Glomerular endothelial cell (primary cell): ENCODE measurements at regions not wholly inside any gene's neighbourhood (a gene's known extent, or its start where the extent isn't known, plus 50 kb on each side); places are given as distances from the start of the nearest gene placed in this dataset.

Source experiments
- DNase-seq: peaks from one replicate; pipeline ENCODE4 v3.0.0-alpha.2; 2011; ENCODE audit warnings: low read depth, low spot score; ENCODE audit errors: extremely low read depth

DNA sequence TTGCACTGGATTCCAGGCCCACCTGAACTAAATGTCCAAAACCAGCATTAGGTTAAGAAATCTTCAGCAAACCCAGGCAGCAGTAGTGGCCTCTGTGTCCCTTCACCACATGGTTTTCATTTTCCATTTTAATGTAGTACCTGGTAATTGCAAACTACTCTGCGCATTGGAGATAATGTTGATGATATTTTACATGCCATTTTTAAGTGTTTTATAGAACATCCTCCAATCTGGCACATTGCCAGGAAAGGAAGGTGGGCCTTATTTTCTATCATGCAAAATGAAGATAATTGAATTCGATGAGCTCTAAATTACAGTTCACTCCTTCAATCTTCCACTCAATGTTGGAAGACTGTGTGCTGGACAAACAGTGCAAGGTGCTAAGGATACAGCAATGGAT lies 89.5 kb downstream of the ZC3H11B start:
- no peak for DNase-seq

DNA sequence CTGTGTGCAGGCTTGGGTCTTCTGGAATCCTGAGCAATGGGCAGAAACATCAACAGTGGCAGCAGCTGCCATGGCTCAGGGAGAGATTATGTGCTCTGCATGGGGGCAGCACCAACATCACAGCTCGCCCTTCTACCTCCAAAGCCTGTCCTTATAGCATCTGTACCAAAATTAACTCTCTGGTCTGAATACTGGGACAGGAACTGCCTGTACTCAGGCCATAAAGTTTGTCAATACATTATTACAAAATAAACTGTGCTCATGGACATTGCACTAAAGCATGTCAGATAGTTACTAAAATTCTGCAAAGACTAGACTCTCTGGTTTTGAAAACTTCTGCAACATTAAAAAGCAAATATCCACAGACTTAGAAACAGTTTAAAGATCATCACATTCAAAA lies 91.6 kb downstream of the ZC3H11B start:
- no peak for DNase-seq

DNA sequence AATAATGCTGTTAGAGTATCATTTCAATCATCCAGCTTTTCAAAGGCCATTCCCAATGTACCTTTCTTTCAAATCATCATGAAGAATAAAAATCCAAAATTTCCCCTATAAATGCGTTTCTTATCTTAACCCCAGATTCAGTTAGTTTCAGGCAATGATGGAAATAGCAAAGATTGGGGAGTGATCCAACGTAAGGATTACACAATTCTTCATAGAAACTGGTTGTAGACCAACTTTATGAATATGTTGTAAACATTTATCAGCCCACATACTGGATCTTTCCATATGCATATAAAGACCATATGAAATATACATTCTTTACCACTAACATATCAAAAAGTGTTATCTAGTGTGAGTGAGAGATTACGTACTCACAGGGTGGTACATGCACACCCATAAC lies 92.7 kb downstream of the ZC3H11B start:
- no peak for DNase-seq

DNA sequence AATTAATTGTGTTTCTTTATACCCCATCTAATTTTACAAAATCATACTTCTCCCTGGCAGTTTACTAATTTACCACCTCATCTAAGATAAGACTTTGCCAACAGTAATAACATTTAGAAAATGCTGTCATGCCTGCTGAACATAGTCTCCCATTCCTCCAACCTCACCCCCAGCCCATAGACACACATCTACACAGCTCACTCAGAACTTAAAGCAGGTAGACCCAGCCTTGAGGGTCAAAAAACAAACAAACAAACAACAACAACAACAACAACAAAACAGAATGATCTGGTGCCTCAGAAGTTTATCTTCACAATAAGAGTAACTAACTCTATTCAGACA lies 94.0 kb downstream of the ZC3H11B start:
- no peak for DNase-seq

DNA sequence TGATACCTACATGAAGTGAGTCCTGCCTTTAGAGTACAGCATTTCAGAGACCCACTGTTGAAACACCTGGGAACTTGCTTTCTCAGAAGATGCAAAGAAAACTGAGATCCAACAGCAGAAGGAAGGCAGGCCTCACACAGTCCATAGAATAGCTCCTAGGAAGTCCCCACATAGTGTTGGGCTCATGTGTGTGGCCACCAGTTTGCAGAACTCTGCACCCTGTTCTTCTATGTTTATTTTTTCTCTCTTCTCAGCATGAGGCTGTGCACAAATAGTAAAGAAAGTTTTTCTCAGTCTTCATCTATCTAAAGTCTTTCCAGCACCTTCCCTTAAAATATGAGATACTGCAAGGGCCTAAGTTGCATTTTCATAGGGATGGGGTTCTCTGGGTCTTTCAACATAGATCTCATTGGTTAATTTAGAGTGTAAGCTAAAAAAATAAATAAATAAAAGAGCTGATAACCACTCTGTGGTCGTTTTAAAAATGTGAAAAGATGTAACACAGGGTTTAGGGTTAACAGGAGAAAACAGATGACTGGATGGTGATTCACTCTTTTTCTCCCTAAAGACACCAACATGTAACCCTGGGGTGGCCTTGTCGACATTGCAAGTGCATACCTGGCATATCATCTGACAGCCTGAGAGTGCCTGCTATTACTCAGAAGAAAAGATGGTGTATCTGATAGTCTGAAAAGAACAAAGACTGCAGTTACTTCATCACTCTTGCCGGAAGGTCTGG lies 94.6 kb downstream of the ZC3H11B start:
- DNase-seq: no peak

DNA sequence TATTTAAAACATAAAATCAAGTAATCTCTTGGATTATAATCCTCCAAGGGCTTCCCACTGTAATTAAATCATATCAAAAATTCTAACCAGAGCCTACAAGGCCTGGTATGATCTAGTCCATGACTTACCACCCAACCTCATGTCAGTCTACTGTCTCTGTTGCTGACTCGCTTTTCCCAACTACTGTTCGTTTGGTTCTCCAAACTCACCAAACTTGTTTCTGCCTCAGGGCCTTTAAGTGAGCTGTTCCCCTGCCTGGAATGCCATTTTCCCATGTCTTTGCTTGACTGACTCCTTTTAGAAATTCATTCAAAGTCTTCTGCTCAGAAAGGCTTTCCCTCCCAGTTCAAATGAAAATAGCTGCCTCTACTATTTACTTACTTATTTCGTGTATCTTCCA lies 95.9 kb downstream of the ZC3H11B start:
- DNase-seq: no peak

DNA sequence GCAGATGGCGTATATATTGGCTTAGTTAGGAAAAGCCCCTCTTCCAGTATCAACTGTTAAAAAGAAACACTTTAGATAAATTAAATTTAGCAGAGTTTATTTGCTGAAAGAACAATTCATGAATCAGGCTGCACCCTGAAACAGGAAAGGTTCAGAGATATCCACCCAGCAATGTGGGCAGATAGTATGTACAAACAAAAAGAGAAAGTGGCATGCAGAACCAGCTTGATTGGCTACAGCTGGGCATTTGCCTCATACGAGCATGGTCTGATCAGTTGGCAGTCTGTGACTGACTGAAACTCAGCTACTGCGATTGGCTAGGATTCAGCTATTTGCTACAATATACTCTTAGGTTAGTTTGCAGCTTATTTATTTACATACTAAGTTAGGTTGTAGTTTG lies 98.2 kb downstream of the ZC3H11B start:
- DNase-seq: no peak

DNA sequence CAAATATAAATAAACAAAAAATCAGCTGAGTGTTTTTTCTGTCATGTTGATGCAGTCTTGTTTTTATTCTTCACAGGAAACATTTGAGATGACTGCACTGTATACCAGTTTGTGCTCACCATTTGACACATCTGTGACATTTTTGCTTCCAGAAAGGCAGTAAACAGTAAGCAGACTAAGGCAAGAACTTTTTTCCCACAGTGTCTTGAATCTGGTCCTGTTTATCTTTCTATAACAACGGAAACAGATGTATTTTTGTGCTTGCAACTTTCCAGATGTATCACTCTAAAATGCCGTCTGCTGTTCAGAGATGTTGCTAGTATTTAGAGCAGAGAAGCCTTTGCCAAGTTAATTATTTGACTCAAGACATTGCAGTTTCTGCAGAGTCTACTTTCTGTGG lies 105.5 kb downstream of the ZC3H11B start:
- no peak for DNase-seq

DNA sequence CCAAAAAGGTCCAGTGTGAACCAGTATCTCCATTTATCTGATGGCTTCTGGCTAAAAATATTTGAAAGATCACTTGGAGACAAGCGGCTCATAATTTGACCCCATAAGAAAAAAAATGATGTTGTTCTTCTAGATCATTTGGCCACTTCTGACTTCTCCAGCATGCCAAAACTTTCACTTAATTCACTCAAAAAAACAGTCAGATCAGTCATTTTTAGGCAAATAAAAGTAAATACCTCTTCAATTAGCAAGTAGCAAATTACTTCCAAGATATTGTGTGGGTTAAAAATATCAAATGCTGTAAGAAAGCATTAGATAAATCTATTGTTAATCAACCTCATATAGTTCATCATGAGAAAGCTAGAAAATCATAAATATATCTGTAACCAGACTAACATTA lies 106.0 kb downstream of the ZC3H11B start:
- DNase-seq: no peak

DNA sequence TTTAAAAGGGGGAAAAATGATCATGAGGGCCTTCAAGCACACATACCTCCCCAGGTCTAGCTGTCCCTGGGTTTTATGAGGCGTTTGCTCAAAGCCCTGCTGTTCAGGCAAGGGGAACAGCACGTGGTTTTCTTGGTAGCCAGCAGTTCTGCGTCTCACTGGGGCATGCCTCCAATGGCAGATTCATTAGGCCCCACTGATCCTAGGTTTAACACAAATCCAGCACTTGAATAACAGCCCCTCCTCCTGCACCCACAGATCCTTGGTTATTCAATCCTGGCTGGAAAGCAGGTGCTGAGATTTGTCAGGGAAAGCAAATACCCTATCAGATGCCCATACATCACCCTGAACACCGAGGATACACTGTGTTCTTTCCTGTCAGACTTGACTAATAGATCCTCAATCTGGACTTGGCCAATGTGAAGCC lies 106.4 kb downstream of the ZC3H11B start:
- DNase-seq: no peak

DNA sequence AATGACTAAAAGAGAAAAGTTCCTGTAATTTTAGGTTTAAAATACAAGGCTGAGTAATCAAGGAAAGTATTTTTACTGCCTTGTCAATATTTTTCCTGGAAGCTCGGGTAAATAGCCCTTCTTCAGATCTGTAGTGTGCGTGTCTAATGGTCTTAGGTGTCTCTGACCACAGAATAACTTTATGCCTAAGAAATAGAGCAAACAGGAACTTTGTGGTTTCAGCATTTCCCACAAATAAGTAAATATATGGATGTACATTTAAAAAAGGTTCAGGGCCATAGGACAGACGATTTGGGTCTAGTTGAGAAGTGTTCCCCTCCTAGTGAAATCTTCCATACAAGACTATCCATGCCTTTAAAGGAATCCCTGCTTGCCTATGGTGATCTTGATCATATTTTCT lies 107.0 kb downstream of the ZC3H11B start:
- DNase-seq: no peak

DNA sequence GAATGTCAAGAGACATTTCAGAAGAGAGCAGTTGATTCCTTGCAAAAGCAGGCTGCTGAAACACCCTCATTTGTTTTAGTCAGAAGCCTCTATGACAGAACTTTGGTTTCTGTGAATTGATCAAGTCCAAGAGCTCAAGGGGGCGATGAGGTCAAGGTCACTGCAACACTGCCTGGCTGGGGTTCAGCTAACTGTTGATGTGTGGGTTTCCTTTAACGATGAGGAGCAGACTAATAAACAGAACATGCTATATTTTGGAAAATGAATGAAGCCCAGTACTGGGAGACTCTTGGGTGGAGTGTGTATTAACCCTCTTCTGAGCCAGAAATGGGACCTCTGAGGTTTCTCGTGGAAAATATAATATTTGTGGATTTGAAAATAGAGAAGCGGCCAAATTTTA lies 109.3 kb downstream of the ZC3H11B start:
- DNase-seq: no peak

DNA sequence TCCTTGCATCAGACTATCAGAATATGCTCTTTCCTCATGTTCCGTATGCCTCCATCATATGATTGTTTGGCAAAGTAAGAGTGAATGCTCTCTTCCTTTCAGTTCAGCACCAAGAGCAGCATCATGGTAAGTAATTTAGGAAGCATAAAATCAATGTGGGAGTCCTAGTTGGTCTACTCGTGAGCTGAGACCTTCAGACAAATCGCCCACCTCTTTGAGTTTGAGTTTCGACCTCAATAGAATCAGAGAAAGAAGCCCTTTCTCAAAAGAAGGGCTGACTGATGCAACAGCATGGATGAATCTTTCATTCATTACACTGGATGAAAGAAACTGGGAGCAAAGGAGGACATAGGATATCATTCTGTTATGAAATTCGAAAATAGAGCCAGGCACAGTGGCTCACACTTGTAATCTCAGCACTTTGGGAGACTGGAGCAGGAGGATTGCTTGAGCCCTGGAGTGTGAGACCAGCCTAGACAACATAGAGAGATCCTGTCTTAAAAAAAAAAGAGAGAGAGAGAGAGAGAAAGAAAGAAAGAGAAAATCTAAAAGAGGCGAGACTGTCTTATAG lies 112.5 kb downstream of the ZC3H11B start:
- DNase-seq: no peak

DNA sequence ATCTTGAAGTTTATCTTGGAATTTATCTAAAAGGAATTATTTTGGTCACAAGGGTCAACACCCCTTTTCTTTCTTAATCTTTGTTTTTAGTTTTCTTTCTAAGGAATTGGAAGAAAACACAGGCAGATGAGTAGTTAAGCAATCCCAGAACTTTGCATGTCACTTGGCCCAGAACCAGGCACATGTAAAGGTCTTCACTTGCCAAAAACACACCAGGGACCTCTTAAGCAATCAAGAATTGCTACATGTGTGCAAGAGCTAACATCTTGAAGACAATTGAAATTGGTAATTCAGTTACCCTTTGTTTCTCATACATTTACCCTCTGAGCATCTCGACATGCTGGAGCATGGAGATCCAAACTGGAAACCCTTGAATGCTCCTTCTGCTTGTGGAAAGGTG lies 114.2 kb downstream of the ZC3H11B start:
- DNase-seq: no peak

DNA sequence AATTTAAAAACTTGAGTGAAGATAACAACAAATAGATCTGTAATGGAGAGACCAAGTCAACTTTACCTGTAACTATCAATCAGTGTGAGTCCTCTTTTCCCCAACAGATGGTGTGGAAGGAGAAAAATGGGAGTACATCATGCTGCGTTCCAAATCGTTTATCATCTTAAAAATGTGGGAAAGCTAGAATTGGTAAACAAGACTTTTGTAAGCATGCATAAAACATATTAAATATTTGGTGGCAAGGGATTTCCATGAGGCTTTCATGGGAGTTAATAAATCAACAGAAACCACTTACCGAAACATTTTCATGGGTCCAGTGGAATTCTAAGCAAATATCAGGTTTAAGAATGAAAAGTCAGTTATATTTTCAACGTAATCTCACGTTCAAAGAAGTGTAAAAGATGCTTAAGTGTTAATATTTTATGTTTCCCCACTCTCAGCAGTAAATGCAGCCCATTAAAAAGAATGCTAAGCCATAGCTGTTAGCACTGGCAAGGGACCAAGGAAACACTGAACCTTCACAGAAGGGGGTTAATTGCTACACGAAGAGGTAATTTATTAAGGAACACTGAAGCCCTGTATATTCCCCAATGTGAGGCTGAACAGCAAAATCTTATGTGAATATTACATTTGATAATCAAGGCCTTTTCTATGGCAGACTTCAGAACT lies 117.0 kb downstream of the ZC3H11B start:
- DNase-seq: no peak

DNA sequence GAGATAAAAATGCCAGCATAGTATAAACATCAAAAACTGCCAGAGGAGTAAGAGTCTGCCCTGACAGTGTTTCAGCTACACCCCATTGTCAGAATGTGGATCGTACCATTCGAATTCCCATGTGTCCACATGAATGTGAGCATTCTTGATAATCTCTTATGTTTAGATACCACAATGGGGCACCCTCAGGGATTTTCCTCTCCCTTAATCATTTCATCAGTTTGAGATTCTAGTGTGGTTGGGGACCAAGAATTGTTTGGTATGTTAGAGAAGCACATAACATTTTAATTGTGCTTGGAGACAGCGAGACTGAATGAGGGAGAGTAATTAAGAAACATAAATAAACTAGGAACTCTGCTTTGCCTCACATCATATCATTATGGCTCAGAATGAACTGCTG lies 120.2 kb downstream of the ZC3H11B start:
- DNase-seq: no peak

DNA sequence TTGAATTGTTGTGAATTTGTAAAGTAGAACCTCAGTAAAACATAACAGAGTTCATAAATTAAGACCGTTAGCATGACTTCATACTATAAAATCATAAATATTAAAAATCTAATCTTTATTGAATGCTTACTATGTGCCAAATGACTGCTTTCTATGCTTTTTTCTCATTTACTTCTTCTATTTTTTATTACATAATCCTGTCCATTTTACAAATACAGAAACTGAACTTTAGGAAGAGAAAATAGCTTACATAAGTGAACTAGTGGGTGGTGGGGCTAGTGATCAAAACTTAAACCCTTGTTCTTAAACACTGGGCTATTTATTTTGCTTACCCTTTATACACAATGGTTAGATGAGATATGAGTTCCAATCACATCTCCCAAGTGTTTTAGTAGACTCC lies 122.3 kb downstream of the ZC3H11B start:
- DNase-seq: no peak

DNA sequence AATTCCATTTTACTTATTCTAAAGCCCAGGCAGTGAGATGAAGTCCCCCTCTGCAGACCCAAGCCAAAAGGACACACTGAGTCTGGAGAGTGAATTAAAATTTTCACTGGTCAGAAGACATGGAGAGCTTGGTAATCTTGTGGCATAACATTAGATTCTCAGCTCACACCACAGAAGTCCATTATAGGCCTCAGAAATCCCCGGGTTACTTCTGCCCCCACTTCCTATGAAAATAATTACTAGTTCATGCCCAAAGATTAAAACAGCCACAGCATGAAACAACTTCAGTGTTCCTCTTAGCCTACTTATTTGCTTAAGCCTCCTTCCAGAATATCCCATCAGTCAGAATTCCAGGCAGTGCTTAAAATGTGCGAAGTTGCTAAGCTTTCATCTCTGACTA lies 123.3 kb downstream of the ZC3H11B start:
- DNase-seq: no peak

DNA sequence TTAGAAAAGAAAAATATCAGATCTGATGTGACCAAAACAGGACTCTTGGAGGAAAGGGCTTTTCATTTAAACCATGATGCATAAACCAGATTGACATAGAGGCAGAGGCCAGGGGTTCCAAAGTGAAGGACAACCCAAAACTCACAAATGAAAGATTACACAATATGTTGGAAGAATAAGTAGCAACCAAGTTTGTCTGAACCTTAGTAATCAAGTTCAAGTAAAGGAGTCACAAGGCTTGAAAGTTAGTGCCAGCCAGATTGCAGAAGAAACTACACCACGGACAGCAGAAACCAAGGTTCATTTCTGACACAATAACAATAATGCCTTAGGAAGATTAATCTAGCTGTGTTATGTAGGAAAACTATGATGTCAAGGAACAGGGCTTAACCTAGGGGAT lies 124.6 kb downstream of the ZC3H11B start:
- no peak for DNase-seq

DNA sequence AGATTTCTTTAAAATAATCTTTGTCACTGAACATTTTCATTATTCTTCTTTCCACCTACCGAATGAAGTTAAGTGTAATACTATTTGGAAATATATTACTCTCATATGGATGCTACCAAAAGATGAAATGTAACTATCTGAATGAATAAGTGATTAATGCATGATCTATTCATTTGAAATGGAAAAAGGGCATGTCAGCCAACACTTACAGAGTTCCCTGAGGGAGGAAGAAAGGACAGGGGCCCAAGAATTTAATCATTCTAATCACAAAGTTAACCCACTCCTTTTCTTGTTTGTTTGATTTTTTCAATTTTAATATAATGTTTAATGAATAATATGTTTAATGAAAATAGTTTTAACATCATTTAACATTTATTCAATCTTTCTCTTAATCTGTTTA lies 129.4 kb downstream of the ZC3H11B start:
- DNase-seq: no peak

DNA sequence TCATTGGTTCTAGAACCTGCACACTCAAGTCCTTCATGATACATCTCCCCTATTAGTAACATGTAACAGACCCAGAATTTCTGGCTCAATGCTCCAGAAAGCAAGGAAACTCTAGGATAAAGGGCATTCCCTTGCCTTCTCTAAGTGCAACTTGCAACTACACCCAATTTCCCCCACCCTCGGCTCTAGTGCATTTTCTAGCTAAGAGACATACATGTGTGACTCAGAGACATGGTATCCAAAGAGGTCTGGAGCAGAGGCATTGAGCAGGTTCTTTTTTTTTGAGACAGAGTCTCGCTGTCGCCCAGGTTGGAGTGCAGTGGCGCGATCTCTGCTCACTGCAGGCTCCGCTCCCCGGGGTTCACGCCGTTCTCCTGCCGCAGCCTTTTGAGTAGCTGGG lies 132.9 kb downstream of the ZC3H11B start:
- DNase-seq: no peak

DNA sequence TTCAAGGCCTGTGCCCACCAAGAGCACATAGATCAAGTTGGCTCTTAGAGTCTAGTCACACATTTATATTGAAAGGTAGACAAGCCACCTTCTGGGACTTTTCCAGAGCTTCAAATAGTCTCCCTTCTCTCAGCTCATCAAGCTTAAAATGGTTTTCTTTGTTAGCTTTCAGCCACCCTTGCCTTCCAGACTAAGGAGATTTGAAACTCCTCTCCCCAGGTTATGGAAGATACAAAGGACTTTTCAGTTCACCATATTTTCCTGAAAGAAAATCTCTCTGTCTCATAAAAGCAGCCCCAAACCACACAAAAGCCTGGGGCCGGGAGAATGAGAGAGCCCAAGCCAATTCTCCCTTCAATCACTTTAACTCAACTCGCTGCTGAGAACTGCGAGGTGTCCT lies 134.1 kb downstream of the ZC3H11B start:
- DNase-seq: no peak

DNA sequence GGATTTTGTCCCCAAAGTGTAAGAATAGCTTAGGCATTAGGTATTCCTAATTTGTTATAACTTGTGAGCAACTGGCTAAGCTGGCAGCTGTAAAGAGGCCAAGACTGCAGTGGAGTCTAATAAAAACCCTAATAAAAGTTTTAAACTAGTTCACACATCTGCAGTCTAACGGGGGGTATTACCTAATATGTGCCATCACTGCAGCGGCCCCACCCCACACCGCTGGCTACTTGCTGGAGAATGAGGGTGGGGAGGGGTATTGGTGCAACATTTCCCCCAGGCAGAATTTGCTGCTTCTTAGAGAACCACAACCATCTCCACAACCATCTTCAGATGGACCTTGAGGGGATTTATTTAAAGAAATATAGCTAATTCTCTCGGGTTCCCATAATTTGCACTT lies 135.0 kb downstream of the ZC3H11B start:
- no peak for DNase-seq
